Type B pancreatic cell (in vitro differentiated cells): ENCODE measurements at regions not wholly inside any gene's neighbourhood (a gene's known extent, or its start where the extent isn't known, plus 50 kb on each side); places are given as distances from the start of the nearest gene placed in this dataset.

ENCODE experiments used
- DNase-seq: peaks from one replicate; pipeline ENCODE4 v3.0.0; 2021; ENCODE audit warnings: mixed read lengths; ENCODE audit not compliant: unreplicated experiment; ENCODE audit errors: extremely low spot score
- H3K27ac Mint-ChIP-seq: 2 replicates; pipeline ENCODE4 v1.8.0; 2021; ENCODE audit warnings: mild to moderate bottlenecking, mixed read lengths
- H3K27me3 Mint-ChIP-seq: 2 replicates; pipeline ENCODE4 v1.8.0; 2021; ENCODE audit warnings: mixed read lengths
- H3K36me3 Mint-ChIP-seq: 2 replicates; pipeline ENCODE4 v1.8.0; 2021; ENCODE audit warnings: mixed read lengths
- H3K4me1 Mint-ChIP-seq: one replicate; pipeline ENCODE4 v1.8.0; 2021; ENCODE audit warnings: mixed read lengths; ENCODE audit not compliant: unreplicated experiment
- H3K4me3 Mint-ChIP-seq: 2 replicates; pipeline ENCODE4 v1.8.0; 2021; ENCODE audit warnings: mild to moderate bottlenecking, mixed read lengths
- H3K9me3 Mint-ChIP-seq: 2 replicates; pipeline ENCODE4 v1.8.0; 2021; ENCODE audit warnings: mixed read lengths
- TF ChIP-seq, protein P1 (sequence below): fragments of 200-600 bp; sonication (generic); conservative IDR thresholded peaks from 2 replicates; pipeline ENCODE4 v1.5.0; 2021; ENCODE audit warnings: antibody characterized with exemption, mild to moderate bottlenecking

DNA sequence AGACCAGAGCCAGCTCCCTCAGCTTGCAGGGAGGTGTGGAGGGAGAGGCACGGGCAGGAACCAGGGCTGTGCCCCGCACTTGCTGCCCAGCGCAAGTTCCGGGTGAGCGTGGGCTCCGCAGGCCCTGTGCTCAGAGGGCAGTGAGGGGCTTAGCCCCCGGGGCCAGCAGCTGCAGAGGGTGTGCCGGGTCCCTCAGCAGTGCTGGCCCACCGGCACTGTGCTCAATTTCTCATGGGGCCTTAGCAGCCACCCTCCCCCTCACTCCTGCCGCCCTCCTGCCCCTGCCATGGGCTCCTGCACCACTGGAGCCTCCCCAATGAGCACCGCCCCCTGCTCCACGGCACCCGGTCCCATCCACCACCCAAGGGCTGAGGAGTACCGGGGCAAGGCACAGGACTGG, 104.6 kb upstream of the SRD5A3 start:
- H3K27ac Mint-ChIP-seq = no peak overlapping the region
- H3K4me3 Mint-ChIP-seq = no peak overlapping the region
- TF ChIP-seq, protein P1, sequence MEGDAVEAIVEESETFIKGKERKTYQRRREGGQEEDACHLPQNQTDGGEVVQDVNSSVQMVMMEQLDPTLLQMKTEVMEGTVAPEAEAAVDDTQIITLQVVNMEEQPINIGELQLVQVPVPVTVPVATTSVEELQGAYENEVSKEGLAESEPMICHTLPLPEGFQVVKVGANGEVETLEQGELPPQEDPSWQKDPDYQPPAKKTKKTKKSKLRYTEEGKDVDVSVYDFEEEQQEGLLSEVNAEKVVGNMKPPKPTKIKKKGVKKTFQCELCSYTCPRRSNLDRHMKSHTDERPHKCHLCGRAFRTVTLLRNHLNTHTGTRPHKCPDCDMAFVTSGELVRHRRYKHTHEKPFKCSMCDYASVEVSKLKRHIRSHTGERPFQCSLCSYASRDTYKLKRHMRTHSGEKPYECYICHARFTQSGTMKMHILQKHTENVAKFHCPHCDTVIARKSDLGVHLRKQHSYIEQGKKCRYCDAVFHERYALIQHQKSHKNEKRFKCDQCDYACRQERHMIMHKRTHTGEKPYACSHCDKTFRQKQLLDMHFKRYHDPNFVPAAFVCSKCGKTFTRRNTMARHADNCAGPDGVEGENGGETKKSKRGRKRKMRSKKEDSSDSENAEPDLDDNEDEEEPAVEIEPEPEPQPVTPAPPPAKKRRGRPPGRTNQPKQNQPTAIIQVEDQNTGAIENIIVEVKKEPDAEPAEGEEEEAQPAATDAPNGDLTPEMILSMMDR = no peak
- no peaks in the 10 kb centered on the region for H3K9me3 Mint-ChIP-seq
- peaks cover 3% of the 10 kb centered on the region for H3K27me3 Mint-ChIP-seq
- no peaks in the 10 kb centered on the region for H3K36me3 Mint-ChIP-seq
- no peak for DNase-seq
- H3K4me1 Mint-ChIP-seq = no peaks in the 10 kb centered on the region

DNA sequence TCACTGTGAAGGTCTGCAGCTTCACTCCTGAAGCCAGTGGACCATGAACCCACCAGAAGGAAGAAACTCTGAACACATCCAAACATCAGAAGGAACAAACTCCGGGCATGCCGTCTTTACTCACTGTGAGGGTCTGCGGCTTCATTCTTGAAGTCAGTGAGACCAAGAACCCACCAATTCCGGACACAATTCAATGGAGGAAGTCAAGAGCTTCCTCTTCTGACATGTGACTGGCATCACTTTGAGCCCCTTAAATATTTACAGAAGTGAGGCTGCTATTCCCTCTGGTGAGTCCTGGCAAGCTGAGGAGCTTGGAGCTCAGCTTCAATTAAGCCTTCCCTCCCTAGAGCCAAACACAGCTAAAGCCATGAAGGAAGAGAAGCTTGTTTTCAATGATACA, 103.5 kb upstream of the SRD5A3 start:
- Mint-ChIP-seq H3K27ac (no peak overlapping the region), H3K4me1 (no peaks in the 10 kb centered on the region), H3K36me3 (no peaks in the 10 kb centered on the region), H3K9me3 (no peaks in the 10 kb centered on the region), H3K4me3 (no peak overlapping the region), H3K27me3 (no peaks in the 10 kb centered on the region)
- TF ChIP-seq, protein P1 = no peak
- DNase-seq = no peak

DNA sequence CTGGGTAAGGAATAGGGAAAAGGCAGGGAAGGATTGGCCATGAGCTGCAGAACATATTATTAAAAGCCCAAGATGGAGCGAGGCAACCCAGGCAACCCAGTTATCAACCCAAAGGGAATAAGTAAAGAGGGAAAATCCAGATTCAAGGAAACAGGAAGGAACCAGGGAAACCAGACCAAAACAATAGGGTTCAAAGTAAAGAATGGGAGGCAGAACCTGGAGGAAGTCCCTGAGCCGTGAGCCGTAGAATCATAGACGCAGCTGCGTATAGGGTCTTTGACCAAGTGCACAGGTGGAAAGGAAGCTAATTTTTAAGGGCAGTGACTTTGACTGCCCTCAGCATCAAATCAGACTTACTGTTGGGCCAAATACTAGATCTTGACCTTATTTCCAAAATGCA, 98.5 kb upstream of the SRD5A3 start:
- Mint-ChIP-seq H3K4me1 (no peaks in the 10 kb centered on the region), H3K36me3 (no peaks in the 10 kb centered on the region), H3K27ac (no peak overlapping the region), H3K4me3 (no peak overlapping the region), H3K9me3 (peaks cover 5% of the 10 kb centered on the region), H3K27me3 (no peaks in the 10 kb centered on the region)
- DNase-seq = no peak
- TF ChIP-seq, protein P1 = no peak

DNA sequence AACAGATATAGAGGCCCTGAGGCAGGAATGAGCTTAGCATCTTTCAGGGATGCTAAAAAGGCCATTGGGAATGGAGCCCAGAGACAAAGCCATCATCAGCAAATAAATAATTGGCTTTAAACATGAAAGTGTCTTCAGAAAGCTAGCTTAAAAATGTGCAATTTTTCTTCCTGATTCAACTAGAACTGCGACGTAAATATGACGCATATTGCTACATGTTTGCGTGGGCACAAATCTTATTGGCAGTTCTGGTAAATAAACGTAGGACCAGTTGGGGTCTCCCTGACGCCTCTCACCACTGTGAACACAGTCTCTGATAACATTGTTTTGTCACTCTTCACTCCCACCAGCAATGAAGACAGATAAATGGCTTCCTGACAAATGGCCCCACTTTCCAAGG, 97.3 kb upstream of the SRD5A3 start:
- no peaks in the 10 kb centered on the region for H3K27me3 Mint-ChIP-seq
- no peaks in the 10 kb centered on the region for H3K4me1 Mint-ChIP-seq
- TF ChIP-seq, protein P1 = no peak
- no peaks in the 10 kb centered on the region for H3K36me3 Mint-ChIP-seq
- H3K27ac Mint-ChIP-seq = no peak overlapping the region
- H3K4me3 Mint-ChIP-seq = no peak overlapping the region
- DNase-seq = no peak
- H3K9me3 Mint-ChIP-seq = peaks cover 5% of the 10 kb centered on the region

DNA sequence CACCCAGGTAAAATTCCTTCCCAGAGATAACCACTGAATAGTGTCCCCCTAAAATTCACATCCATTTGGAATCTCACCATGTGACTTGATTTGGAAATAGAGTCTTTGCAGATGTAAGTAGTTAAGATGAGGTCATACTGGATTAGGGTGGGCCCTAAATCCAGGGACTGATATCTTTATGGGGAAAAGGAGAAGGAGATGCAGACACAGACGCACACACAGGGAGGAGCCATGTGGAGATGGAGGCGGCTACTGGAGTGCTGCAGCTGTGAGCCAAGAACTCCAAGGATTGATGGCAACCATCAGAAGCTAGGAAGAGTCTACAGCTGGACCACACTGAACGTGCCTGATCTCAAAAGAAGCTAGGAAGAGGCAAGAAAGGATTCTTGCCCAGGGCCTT, 96.6 kb upstream of the SRD5A3 start:
- Mint-ChIP-seq H3K27ac (no peak overlapping the region), H3K4me3 (no peak overlapping the region), H3K36me3 (no peaks in the 10 kb centered on the region), H3K27me3 (no peaks in the 10 kb centered on the region), H3K4me1 (no peaks in the 10 kb centered on the region), H3K9me3 (peaks cover 5% of the 10 kb centered on the region)
- no peak for DNase-seq
- TF ChIP-seq, protein P1 = no peak

DNA sequence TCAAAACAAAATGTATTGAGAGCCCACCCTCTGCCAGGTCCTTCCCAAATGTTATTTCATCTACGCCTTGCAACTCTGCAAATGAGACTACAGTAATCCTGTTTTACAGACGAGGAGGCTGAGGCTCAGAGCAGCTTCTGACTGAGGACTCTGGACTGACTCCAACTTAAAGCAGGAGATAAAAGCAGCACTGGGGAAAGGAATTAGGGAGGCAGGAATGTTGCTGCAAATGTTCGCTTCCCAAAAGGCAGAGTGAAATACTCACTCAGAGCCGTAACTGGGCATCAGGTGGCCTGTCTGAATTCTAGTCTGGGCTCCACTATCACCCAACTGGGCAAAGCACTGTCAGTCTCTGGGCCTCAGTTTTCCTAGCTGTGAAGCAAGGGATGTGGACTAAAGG, 94.7 kb upstream of the SRD5A3 start:
- Mint-ChIP-seq H3K4me1 (peaks cover 12% of the 10 kb centered on the region), H3K27ac (no peak overlapping the region), H3K27me3 (no peaks in the 10 kb centered on the region), H3K4me3 (no peak overlapping the region), H3K36me3 (no peaks in the 10 kb centered on the region), H3K9me3 (peaks cover 5% of the 10 kb centered on the region)
- no peak for DNase-seq
- TF ChIP-seq, protein P1 = no peak
